HepG2 (cell line): ENCODE measurements at regions not wholly inside any gene's neighbourhood (a gene's known extent, or its start where the extent isn't known, plus 50 kb on each side); places are given as distances from the start of the nearest gene placed in this dataset.

Source experiments
- CTCF ChIP-seq: sonication (generic); formaldehyde crosslinking; IDR thresholded peaks from 2 replicates; pipeline ENCODE4 v1.5.0; 2020; ENCODE audit warnings: mild to moderate bottlenecking, missing genetic modification reagents, moderate library complexity
- KAT8 ChIP-seq: IDR thresholded peaks from 2 replicates; pipeline ENCODE4 v1.6.1; 2016; ENCODE audit warnings: missing genetic modification reagents, missing compliant biosample characterization
- POLR2A ChIP-seq, 2 experiments: IDR thresholded peaks; 2 replicates each; pipeline ENCODE4 v1.6.1; 2011; ENCODE audit warnings: low read depth in 2 of 2, low read length in 2 of 2, mild to moderate bottlenecking in 1 of 2, moderate library complexity in 1 of 2; ENCODE audit not compliant: insufficient read depth in 1 of 2
- SIN3A ChIP-seq: IDR thresholded peaks from 2 replicates; pipeline ENCODE4 v1.6.1; 2011; ENCODE audit warnings: low read depth, mild to moderate bottlenecking, control low read depth, low read length, borderline replicate concordance

- TF ChIP-seq CTCF (CRISPR knock-in tag) (no peak), SIN3A (no peak), KAT8 (no peak), POLR2A (IDR thresholded peaks at IDR 0.05; ENCODE audit: insufficient read depth in 1 of 2, low read depth in 2 of 2, low read length in 2 of 2) (no peak)
Observed at GRCh38 chr2:238599549-238600505, 173.1 kb downstream of the ASB1 start.
